Osteoblast (primary cell): ENCODE measurements at regions not wholly inside any gene's neighbourhood (a gene's known extent, or its start where the extent isn't known, plus 50 kb on each side); places are given as distances from the start of the nearest gene placed in this dataset.

Source experiments
- DNase-seq: peaks from one replicate; pipeline ENCODE4 v3.0.0; 2011; ENCODE audit warnings: low spot score, mixed read lengths; ENCODE audit not compliant: insufficient read length; ENCODE audit errors: missing footprints
- H2AFZ ChIP-seq: 2 replicates; pipeline ENCODE4 v1.6.0; 2011; ENCODE audit warnings: mild to moderate bottlenecking, low read length
- H3K27ac ChIP-seq: 2 replicates; pipeline ENCODE4 v1.5.1; 2011; ENCODE audit warnings: mild to moderate bottlenecking, low read depth, low read length, moderate library complexity
- H3K27me3 ChIP-seq: 2 replicates; pipeline ENCODE4 v1.6.0; 2012; ENCODE audit warnings: mild to moderate bottlenecking, control low read depth, inconsistent platforms, low read length, moderate library complexity; ENCODE audit not compliant: insufficient read depth
- H3K36me3 ChIP-seq: 2 replicates; pipeline ENCODE4 v1.5.1; 2011; ENCODE audit warnings: mild to moderate bottlenecking, low read length, control low read depth, moderate library complexity; ENCODE audit not compliant: insufficient read depth
- H3K4me1 ChIP-seq: 2 replicates; pipeline ENCODE4 v1.5.1; 2011; ENCODE audit warnings: mild to moderate bottlenecking, low read length, control low read depth, moderate library complexity; ENCODE audit not compliant: insufficient read depth
- H3K4me2 ChIP-seq: 2 replicates; pipeline ENCODE4 v1.6.0; 2011; ENCODE audit warnings: mild to moderate bottlenecking, low read length; ENCODE audit not compliant: insufficient read depth
- H3K4me3 ChIP-seq: fragments of 200-600 bp; sonication (generic); 3 replicates; pipeline ENCODE4 v1.5.1; 2012; ENCODE audit warnings: mild to moderate bottlenecking, low read length, inconsistent platforms; ENCODE audit not compliant: insufficient read depth
- H3K79me2 ChIP-seq: 2 replicates; pipeline ENCODE4 v1.6.0; 2012; ENCODE audit warnings: mild to moderate bottlenecking, low read length, control low read depth, inconsistent platforms; ENCODE audit not compliant: insufficient read depth
- H3K9me3 ChIP-seq: 2 replicates; pipeline ENCODE4 v1.5.1; 2011; ENCODE audit warnings: low read depth, low read length, control low read depth
- H4K20me1 ChIP-seq: 2 replicates; pipeline ENCODE4 v1.6.0; 2012; ENCODE audit warnings: mild to moderate bottlenecking, low read length, control low read depth; ENCODE audit not compliant: insufficient read depth
- CTCF ChIP-seq: IDR thresholded peaks from 2 replicates; pipeline ENCODE4 v1.5.1; 2011; ENCODE audit warnings: mild to moderate bottlenecking, low read depth, low read length, moderate library complexity; ENCODE audit errors: extremely low read depth

- H3K79me2 ChIP-seq: no peaks in the 10 kb centered on the region
- no peak overlapping the region for H3K27ac ChIP-seq
- no peak overlapping the region for H3K4me3 ChIP-seq
- no peak for DNase-seq
- H3K4me1 ChIP-seq: no peaks in the 10 kb centered on the region
- H3K36me3 ChIP-seq: no peaks in the 10 kb centered on the region
- peaks cover 1% of the 10 kb centered on the region for H3K9me3 ChIP-seq
- no peaks in the 10 kb centered on the region for H4K20me1 ChIP-seq
- no peaks in the 10 kb centered on the region for H3K27me3 ChIP-seq
- no peak for TF ChIP-seq CTCF
- H2AFZ ChIP-seq: no peak overlapping the region
- no peak overlapping the region for H3K4me2 ChIP-seq
Observed at GRCh38 chr6:92791403-92791802, 628.0 kb downstream of the EPHA7 start.

- Histone ChIP-seq H3K4me2 (no peak overlapping the region), H3K9me3 (peaks cover 1% of the 10 kb centered on the region), H4K20me1 (no peaks in the 10 kb centered on the region), H3K27ac (no peak overlapping the region), H3K79me2 (no peaks in the 10 kb centered on the region), H3K4me3 (no peak overlapping the region), H3K27me3 (no peaks in the 10 kb centered on the region), H2AFZ (no peak overlapping the region), H3K36me3 (no peaks in the 10 kb centered on the region), H3K4me1 (no peaks in the 10 kb centered on the region)
- TF ChIP-seq CTCF: no peak
- DNase-seq: no peak
Observed at GRCh38 chr6:92790381-92790780, 629.0 kb downstream of the EPHA7 start.

GRCh38 chr6:92784235-92784634, 635.1 kb downstream of the EPHA7 start:
- no peak for TF ChIP-seq CTCF
- H3K4me3 ChIP-seq: no peak overlapping the region
- H4K20me1 ChIP-seq: no peaks in the 10 kb centered on the region
- no peaks in the 10 kb centered on the region for H3K27me3 ChIP-seq
- H3K4me1 ChIP-seq: no peaks in the 10 kb centered on the region
- no peak overlapping the region for H2AFZ ChIP-seq
- H3K4me2 ChIP-seq: no peak overlapping the region
- DNase-seq: no peak
- peaks cover 3% of the 10 kb centered on the region for H3K9me3 ChIP-seq
- H3K36me3 ChIP-seq: no peaks in the 10 kb centered on the region
- no peaks in the 10 kb centered on the region for H3K79me2 ChIP-seq
- no peak overlapping the region for H3K27ac ChIP-seq

- Histone ChIP-seq H3K36me3 (no peaks in the 10 kb centered on the region), H3K4me2 (no peak overlapping the region)
- TF ChIP-seq CTCF: no peak
Observed at GRCh38 chr6:92779746-92780145, 639.6 kb downstream of the EPHA7 start.

More at GRCh38 chr6:92779746-92780145, 639.6 kb downstream of the EPHA7 start:
- Histone ChIP-seq H3K4me3 (no peak overlapping the region), H2AFZ (no peak overlapping the region), H3K4me1 (no peaks in the 10 kb centered on the region), H3K79me2 (no peaks in the 10 kb centered on the region), H4K20me1 (no peaks in the 10 kb centered on the region), H3K9me3 (peaks cover 2% of the 10 kb centered on the region), H3K27ac (no peak overlapping the region), H3K27me3 (no peaks in the 10 kb centered on the region)
- no peak for DNase-seq
